SJCRH30 (cell line): ENCODE measurements at regions not wholly inside any gene's neighbourhood (a gene's known extent, or its start where the extent isn't known, plus 50 kb on each side); places are given as distances from the start of the nearest gene placed in this dataset.
"Not testable (repeated sequence)": the region's sequence is repeated elsewhere in the genome, so short reads cannot be mapped to it uniquely, and the experiment has no call there.

Source experiments
- DNase-seq, 2 experiments: peaks; one replicate each; pipeline ENCODE4 v3.0.0-alpha.2; 2015 to 2020
- H3K27ac ChIP-seq: fragments of 250-450 bp; sonication (Bioruptor Pico); 2 replicates; pipeline ENCODE4 v1.5.1; 2020; ENCODE audit warnings: mild to moderate bottlenecking, moderate library complexity
- H3K27me3 ChIP-seq: fragments of 250-450 bp; sonication (Bioruptor Pico); 2 replicates; pipeline ENCODE4 v1.5.1; 2020; ENCODE audit warnings: mild to moderate bottlenecking, moderate library complexity
- H3K36me3 ChIP-seq: fragments of 250-450 bp; sonication (Bioruptor Pico); 2 replicates; pipeline ENCODE4 v1.5.1; 2020; ENCODE audit warnings: mild to moderate bottlenecking, moderate library complexity
- H3K4me1 ChIP-seq: fragments of 250-450 bp; sonication (Bioruptor Pico); 2 replicates; pipeline ENCODE4 v1.5.1; 2020; ENCODE audit warnings: mild to moderate bottlenecking, moderate library complexity
- H3K4me3 ChIP-seq: fragments of 250-450 bp; sonication (Bioruptor Pico); 2 replicates; pipeline ENCODE4 v1.5.1; 2020; ENCODE audit warnings: mild to moderate bottlenecking, moderate library complexity
- H3K9me3 ChIP-seq: fragments of 250-450 bp; sonication (Bioruptor Pico); replicated peaks from 2 replicates; pipeline ENCODE4 v1.5.1; 2020; ENCODE audit warnings: mild to moderate bottlenecking, moderate library complexity

GRCh38 chr4:157739242-157739641 lies 433.6 kb downstream of the GASK1B start:
- no peak overlapping the region for H3K27ac ChIP-seq

DNA sequence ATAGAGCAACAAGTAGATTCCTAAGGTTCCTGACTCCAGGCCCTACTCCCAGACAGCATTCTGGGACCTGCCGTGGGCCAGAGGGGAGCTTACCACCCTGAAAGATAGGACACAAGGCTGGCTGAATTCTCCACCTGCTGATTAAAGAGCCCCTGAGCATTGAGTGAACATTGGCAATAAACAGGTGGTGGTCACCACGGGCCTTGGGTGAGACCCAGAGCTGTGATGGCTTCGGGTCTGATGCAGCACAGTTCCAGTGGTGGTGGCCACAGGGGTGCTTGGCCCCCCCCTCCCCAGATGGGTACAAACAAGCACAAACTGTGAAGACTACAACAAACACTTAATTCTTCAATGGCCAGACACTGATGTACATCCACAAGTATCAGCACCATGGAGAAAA lies 444.6 kb downstream of the GASK1B start:
- Histone ChIP-seq H3K9me3 (no peaks in the 10 kb centered on the region), H3K4me3 (no peak overlapping the region), H3K27me3 (no peaks in the 10 kb centered on the region), H3K36me3 (no peaks in the 10 kb centered on the region), H3K4me1 (no peaks in the 10 kb centered on the region), H3K27ac (no peak overlapping the region)
- DNase-seq, result no peak

More at GRCh38 chr4:157739242-157739641, 433.6 kb downstream of the GASK1B start:
- Histone ChIP-seq H3K4me3 (no peak overlapping the region), H3K36me3 (no peaks in the 10 kb centered on the region), H3K27me3 (no peaks in the 10 kb centered on the region), H3K4me1 (no peaks in the 10 kb centered on the region), H3K9me3 (no peaks in the 10 kb centered on the region)
- no peak for DNase-seq

- Histone ChIP-seq H3K27ac (no peak overlapping the region), H3K9me3 (no peaks in the 10 kb centered on the region), H3K4me3 (no peak overlapping the region), H3K27me3 (no peaks in the 10 kb centered on the region), H3K36me3 (no peaks in the 10 kb centered on the region), H3K4me1 (no peaks in the 10 kb centered on the region)
- DNase-seq, result no peak
Observed at GRCh38 chr4:157727163-157727562, 445.7 kb downstream of the GASK1B start.

- H3K27me3 ChIP-seq, result no peaks in the 10 kb centered on the region
- no peak overlapping the region for H3K4me3 ChIP-seq
- H3K9me3 ChIP-seq, result no peaks in the 10 kb centered on the region
- no peaks in the 10 kb centered on the region for H3K4me1 ChIP-seq
- H3K36me3 ChIP-seq, result no peaks in the 10 kb centered on the region
- no peak for DNase-seq
- no peak overlapping the region for H3K27ac ChIP-seq
Observed at GRCh38 chr4:157722146-157722545, 450.7 kb downstream of the GASK1B start.

GRCh38 chr4:157713342-157713741 lies 459.5 kb downstream of the GASK1B start:
- H3K4me3 ChIP-seq, result no peak overlapping the region
- no peaks in the 10 kb centered on the region for H3K27me3 ChIP-seq
- H3K36me3 ChIP-seq, result no peaks in the 10 kb centered on the region
- H3K9me3 ChIP-seq, result no peaks in the 10 kb centered on the region
- H3K27ac ChIP-seq, result no peak overlapping the region
- no peaks in the 10 kb centered on the region for H3K4me1 ChIP-seq
- no peak for DNase-seq

DNA sequence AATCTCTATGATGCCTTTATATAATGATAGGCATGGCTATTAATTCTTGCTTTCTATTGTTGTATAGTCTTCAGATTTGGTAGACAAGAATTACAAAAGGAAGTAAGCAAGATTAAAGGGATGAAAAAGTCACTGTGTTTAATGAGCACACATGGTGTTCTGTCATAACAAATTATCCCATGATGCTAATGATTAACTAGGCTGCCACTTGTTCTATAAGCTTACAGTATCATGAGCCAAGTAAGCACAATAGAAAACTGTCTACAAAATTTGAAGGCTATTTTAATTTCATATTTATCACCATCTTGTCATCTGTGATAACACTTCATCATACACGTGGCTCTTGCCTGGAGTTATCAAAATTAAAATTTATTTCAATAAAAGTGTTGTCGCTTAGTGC lies 466.7 kb downstream of the GASK1B start:
- no peaks in the 10 kb centered on the region for H3K36me3 ChIP-seq
- H3K27me3 ChIP-seq, result no peaks in the 10 kb centered on the region
- H3K4me3 ChIP-seq, result no peak overlapping the region
- DNase-seq, result no peak
- H3K27ac ChIP-seq, result no peak overlapping the region
- H3K4me1 ChIP-seq, result no peaks in the 10 kb centered on the region
- no peaks in the 10 kb centered on the region for H3K9me3 ChIP-seq

DNA sequence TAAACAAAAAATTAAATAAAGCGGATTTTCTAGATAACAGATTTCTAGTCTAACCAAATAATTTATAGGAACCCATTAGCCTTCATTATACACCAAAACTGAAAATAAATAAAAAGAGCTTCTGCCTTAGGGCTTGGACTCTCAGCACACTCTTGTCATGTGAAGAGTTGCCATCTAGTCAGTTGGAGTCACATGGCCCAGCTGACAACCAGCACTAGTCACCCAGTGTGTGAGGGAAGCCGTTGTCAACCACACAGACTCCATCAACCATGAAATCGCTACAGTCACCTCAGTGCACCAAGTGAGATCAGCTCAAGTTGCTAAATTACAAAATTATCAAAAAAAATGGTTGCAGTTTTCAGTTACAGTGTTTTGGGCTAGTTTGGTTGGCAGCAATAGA lies 470.0 kb downstream of the GASK1B start:
- Histone ChIP-seq H3K36me3 (no peaks in the 10 kb centered on the region), H3K4me3 (no peak overlapping the region)
- DNase-seq, result peak in 1 of 2 experiments; percentile 1

GRCh38 chr4:157701695-157701994 lies 471.2 kb downstream of the GASK1B start:
- H3K9me3 ChIP-seq, result no peaks in the 10 kb centered on the region
- H3K27me3 ChIP-seq, result no peaks in the 10 kb centered on the region
- no peak overlapping the region for H3K4me3 ChIP-seq
- H3K27ac ChIP-seq, result no peak overlapping the region
- no peaks in the 10 kb centered on the region for H3K36me3 ChIP-seq
- no peak for DNase-seq
- no peaks in the 10 kb centered on the region for H3K4me1 ChIP-seq

More for the DNA sequence above, 470.0 kb downstream of the GASK1B start:
- H3K27ac ChIP-seq, result no peak overlapping the region
- H3K4me1 ChIP-seq, result no peaks in the 10 kb centered on the region
- no peaks in the 10 kb centered on the region for H3K9me3 ChIP-seq
- H3K27me3 ChIP-seq, result no peaks in the 10 kb centered on the region

DNA sequence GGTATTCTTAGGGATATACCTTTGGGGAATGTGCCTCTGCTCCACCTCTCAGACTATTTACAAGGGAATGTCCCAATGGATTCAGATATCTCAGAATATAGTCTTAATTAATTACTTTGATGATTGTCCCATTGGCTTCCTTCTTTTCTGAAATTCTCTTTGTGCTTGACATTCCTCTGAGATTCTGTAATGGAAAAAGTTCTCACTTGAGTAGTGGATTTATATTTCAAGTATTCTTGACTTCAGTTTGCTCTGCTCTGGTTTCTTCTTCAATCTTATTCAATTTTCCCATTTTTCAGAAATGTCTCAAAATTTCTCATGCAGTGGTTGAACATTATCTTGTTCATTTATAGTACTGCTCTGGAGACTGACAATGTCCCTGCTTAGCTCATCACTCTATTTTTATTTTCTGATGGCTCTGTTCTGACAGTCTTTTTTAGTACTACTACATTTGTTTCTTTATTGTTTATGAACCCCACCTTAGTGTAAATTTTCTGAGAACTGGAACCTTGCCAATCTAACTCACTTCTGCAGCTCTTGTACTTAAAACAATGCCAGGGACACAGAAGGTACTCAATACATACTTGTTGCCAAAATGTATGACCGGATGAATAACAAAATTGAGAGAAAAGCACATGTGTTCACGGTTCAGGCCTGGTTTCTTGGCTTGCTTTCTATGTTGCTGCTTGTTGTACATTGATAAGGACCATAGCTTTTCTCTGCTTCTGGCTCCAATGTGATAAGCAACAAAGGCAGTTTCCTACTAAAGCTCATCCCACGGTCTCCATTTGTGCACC lies 471.7 kb downstream of the GASK1B start:
- Histone ChIP-seq H3K27ac (no peak overlapping the region), H3K4me3 (no peak overlapping the region), H3K4me1 (no peaks in the 10 kb centered on the region), H3K36me3 (no peaks in the 10 kb centered on the region), H3K27me3 (no peaks in the 10 kb centered on the region), H3K9me3 (no peaks in the 10 kb centered on the region)
- DNase-seq, result no peak

DNA sequence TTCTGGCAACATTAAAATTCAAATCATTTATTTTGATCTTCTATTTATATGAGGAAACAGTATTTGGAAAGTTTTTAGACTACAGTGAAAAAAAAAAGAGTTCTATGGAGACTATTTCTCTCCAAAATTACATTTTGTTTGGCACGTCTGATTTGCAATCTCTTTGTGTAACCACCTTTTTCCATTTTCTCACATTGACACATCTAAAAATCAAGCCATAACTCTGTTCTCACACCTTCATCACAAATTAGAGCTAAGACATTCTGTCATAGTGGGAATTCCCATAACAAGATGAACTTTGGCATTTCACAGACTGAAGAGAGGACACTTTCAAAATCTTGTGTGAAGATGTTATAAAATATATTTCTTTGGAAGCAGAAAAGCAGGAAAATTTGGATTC lies 468.9 kb downstream of the GRIA2 start:
- no peaks in the 10 kb centered on the region for H3K36me3 ChIP-seq
- H3K27me3 ChIP-seq, result no peaks in the 10 kb centered on the region
- H3K4me1 ChIP-seq, result no peaks in the 10 kb centered on the region
- no peak overlapping the region for H3K4me3 ChIP-seq
- no peak for DNase-seq
- H3K27ac ChIP-seq, result no peak overlapping the region
- no peaks in the 10 kb centered on the region for H3K9me3 ChIP-seq

GRCh38 chr4:157687971-157688370 lies 467.4 kb downstream of the GRIA2 start:
- Histone ChIP-seq H3K4me1 (no peaks in the 10 kb centered on the region), H3K27ac (no peak overlapping the region), H3K9me3 (no peaks in the 10 kb centered on the region), H3K36me3 (no peaks in the 10 kb centered on the region), H3K27me3 (no peaks in the 10 kb centered on the region), H3K4me3 (no peak overlapping the region)
- DNase-seq, result no peak

- DNase-seq, H3K4me1 ChIP-seq, H3K36me3 ChIP-seq, H3K27ac ChIP-seq, H3K27me3 ChIP-seq, H3K4me3 ChIP-seq, H3K9me3 ChIP-seq: not testable (repeated sequence)
Observed at GRCh38 chr4:157679326-157679725, 458.8 kb downstream of the GRIA2 start.

DNA sequence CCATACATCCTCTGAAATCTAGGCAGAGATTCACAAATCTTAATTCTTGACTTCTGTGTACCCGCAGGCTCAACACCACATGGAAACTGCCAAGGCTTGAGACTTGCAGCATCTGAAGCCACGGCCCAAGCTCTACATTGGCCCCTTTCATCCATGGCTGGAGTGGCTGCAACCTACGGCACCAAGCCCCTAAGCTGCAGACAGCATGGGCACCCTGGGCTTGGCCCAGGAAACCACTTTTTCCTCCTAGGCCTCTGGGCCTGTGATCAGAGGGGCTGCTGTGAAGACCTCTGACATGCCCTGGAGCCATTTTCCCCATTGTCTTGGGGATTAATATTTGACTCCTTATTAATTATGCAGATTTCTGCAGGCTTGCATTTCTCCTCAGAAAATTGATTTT lies 457.9 kb downstream of the GRIA2 start:
- no peaks in the 10 kb centered on the region for H3K27me3 ChIP-seq
- H3K4me3 ChIP-seq, result no peak overlapping the region
- H3K36me3 ChIP-seq, result no peaks in the 10 kb centered on the region
- no peaks in the 10 kb centered on the region for H3K9me3 ChIP-seq
- no peaks in the 10 kb centered on the region for H3K4me1 ChIP-seq
- no peak overlapping the region for H3K27ac ChIP-seq
- no peak for DNase-seq

DNA sequence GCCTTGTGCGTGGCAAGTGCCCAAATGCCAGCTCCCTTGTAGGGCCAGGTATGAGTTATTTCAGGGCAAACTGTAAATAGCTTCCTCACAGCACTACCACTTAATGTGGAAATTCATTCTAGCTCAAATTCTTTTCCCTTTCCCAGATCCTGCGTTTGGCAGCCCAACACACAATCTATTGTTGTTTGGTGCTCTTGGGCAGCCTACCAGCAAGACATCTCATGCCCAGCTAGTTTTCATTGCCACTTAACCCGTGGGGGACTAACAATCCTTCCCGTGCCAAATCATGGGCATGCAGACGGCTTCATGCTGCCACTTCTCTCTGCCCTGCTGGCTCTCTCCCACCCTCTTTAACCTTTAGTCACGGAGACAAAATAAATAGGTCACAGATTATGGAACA lies 454.2 kb downstream of the GRIA2 start:
- no peak overlapping the region for H3K4me3 ChIP-seq
- no peaks in the 10 kb centered on the region for H3K27me3 ChIP-seq
- no peaks in the 10 kb centered on the region for H3K9me3 ChIP-seq
- no peak for DNase-seq
- H3K36me3 ChIP-seq, result no peaks in the 10 kb centered on the region
- no peak overlapping the region for H3K27ac ChIP-seq
- no peaks in the 10 kb centered on the region for H3K4me1 ChIP-seq

DNA sequence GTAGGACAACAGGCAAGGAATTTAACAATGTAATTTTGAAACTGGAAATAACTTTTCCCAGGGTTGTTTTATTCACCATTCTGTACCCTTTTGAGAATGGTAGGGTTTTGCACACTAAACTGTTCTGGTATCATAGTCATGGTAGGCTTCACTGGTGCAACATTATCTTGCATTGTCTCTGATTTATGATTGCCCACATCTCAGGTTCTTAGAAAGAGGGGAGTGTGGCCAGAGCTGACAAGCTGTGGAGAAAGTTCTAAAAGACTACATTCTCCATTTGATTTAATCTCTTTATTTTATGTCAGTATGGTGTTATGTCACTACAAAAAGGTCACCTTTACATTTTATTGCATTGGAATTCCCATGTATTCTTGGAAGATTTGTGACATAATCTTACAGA lies 447.3 kb downstream of the GRIA2 start:
- H3K36me3 ChIP-seq, result no peaks in the 10 kb centered on the region
- H3K9me3 ChIP-seq, result no peaks in the 10 kb centered on the region
- H3K4me1 ChIP-seq, result no peaks in the 10 kb centered on the region
- no peak overlapping the region for H3K4me3 ChIP-seq
- no peak for DNase-seq
- no peak overlapping the region for H3K27ac ChIP-seq
- no peaks in the 10 kb centered on the region for H3K27me3 ChIP-seq

DNA sequence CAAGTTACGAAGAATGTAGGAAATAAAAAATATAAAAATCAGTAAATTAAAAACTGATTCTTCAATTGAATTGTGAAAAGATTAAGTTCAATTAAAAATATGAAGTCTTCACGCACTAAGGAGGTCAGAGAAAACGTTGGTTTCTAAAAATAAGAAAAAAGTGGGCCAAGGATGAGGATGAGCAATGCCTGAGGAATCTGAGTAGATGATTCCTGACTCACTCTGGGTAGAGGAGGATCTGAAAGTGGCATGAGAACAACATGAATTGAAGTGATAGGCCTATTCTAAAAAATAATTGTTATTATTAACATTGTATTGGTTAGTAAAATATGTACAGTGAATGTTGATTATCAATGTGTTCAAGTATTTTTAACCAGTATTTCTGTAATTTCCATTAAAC lies 444.2 kb downstream of the GRIA2 start:
- Histone ChIP-seq H3K4me3 (no peak overlapping the region), H3K9me3 (no peaks in the 10 kb centered on the region), H3K27me3 (no peaks in the 10 kb centered on the region), H3K27ac (no peak overlapping the region), H3K36me3 (no peaks in the 10 kb centered on the region), H3K4me1 (no peaks in the 10 kb centered on the region)
- no peak for DNase-seq
